GM13976 (cell line): ENCODE measurements at regions not wholly inside any gene's neighbourhood (a gene's known extent, or its start where the extent isn't known, plus 50 kb on each side); places are given as distances from the start of the nearest gene placed in this dataset.

Experiments
- DNase-seq: peaks from one replicate; pipeline ENCODE4 v3.0.0; 2012; ENCODE audit warnings: low spot score
- CTCF ChIP-seq: IDR thresholded peaks from 2 replicates; pipeline ENCODE4 v1.5.1; 2012; ENCODE audit warnings: borderline replicate concordance, mild to moderate bottlenecking; ENCODE audit not compliant: insufficient read depth; ENCODE audit errors: extremely low read depth, missing control alignments, control extremely low read depth
- in situ Hi-C: fragments of 300-500 bp; cut with MboI; formaldehyde crosslinking; loops from one replicate; pipeline ENCODE4 v1.12.0; 2022; ENCODE audit warnings: low sequenced_read_pairs, mixed read lengths, inconsistent platforms; ENCODE audit not compliant: unreplicated experiment

DNA sequence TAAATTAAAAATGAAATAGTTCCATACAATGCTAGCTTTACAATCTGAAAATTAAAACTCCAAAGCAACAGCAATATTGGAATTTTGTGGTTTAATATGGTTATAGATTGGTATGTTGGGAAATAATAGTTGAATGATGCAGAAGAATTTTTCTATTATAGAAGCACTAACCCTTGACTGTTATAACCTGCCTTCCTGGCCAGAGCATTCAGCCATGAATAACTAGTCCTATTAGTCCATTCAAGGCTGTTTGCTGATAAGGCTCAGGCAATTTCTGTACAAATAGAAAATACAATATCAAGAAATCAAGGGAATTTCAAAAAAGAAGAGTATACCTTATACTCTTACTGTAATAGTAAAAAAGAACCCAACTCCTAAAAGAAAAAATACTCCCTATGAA lies 101.6 kb upstream of the SP4 start:
- in situ Hi-C loops, result no loop called here
- DNase-seq, result no peak
- TF ChIP-seq CTCF, result no peak

- TF ChIP-seq CTCF, result no peak
- no peak for DNase-seq
- in situ Hi-C loops, result no loop called here
Observed at GRCh38 chr7:21326921-21327320, 101.0 kb upstream of the SP4 start.

GRCh38 chr7:21327422-21328409 lies 100.2 kb upstream of the SP4 start:
- DNase-seq, result no peak
- no peak for TF ChIP-seq CTCF
- in situ Hi-C loops, result no loop called here

DNA sequence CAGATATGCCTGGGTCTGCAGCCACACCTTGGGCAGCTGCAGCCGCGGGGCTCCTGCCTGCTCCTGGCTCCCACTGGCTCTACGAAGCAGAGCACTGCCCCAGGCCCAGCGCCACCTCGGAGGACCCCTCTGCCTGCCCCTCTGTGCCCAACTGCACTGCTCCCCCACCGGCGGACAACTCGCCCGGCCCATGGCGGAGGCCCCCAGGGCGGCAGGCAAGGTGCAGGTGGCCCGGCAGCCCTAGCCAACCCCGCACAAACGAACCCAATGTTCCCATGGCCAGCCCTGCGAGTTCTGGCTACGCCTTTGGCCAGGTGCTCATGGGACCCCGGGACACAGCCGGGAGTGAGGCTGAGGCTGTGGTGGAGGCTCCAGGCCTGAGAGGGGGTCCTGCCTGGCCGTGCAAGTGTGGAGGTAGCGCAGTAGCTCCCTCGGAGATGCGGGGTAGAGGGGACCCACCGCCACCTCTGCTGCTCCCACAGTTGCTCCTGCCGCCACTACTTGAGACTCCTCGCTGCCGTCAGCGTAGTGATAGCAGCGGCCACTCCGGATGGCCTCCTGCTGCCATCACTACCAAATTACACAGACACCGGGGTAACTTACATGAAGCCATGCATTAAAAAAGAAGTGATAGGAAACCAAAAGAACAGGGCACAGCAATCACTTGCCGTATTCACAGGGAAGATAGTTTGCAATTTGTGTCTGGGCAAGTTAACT lies 97.3 kb upstream of the SP4 start:
- no peak for DNase-seq

GRCh38 chr7:21334906-21335305 lies 93.0 kb upstream of the SP4 start:
- no peak for DNase-seq
- TF ChIP-seq CTCF, result no peak
- in situ Hi-C loops, result no loop called here

More for the DNA sequence above, 97.3 kb upstream of the SP4 start:
- in situ Hi-C loops, result no loop called here
- TF ChIP-seq CTCF, result no peak

- DNase-seq, result no peak
- in situ Hi-C loops, result no loop called here
- no peak for TF ChIP-seq CTCF
Observed at GRCh38 chr7:21336743-21337142, 91.1 kb upstream of the SP4 start.
